GM18507 (cell line): ENCODE measurements at regions not wholly inside any gene's neighbourhood (a gene's known extent, or its start where the extent isn't known, plus 50 kb on each side); places are given as distances from the start of the nearest gene placed in this dataset.

Experiments
- DNase-seq: peaks from one replicate; pipeline ENCODE4 v3.0.0; 2011; ENCODE audit warnings: low read depth; ENCODE audit not compliant: insufficient read length; ENCODE audit errors: extremely low spot score
- FAIRE-seq: peaks from 2 replicates; lab custom pipeline; 2011; peaks lifted over from hg19 to GRCh38; lab: Jason Lieb, UNC

- FAIRE-seq (no peak), DNase-seq (no peak)
Measured at GRCh38 chr2:56444339-56444738, 260.5 kb downstream of the CCDC85A start.

DNA sequence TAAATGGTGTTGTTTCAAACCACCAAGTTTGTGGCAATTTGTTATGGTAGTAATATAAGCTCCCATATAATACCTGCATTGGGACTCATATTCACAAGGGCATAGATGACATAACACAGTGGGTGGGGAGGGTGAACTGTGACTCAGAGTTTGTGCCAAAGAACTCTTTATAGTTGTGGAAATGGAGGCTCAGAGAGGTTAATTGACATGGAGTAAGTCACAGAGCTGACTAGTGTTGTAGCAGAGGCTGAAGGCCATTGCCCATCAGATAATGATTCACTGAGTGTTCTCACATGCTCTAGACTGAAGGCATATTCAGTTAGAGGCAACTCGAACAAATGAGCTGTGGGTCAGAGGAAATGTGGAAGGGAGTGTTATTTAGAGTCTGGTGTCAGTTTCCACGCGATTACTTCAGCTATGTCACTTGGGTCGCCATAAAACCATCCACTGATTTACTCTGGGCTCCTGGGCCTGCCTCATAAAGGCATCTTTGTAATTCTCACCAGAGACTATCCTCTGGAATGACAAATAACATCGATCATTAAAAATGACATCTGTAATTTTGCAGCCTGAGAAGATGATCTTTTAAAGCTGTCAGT lies 264.7 kb downstream of the CCDC85A start:
- no peak for DNase-seq
- FAIRE-seq = no peak

GRCh38 chr2:56449002-56449431 lies 265.2 kb downstream of the CCDC85A start:
- FAIRE-seq = no peak

DNA sequence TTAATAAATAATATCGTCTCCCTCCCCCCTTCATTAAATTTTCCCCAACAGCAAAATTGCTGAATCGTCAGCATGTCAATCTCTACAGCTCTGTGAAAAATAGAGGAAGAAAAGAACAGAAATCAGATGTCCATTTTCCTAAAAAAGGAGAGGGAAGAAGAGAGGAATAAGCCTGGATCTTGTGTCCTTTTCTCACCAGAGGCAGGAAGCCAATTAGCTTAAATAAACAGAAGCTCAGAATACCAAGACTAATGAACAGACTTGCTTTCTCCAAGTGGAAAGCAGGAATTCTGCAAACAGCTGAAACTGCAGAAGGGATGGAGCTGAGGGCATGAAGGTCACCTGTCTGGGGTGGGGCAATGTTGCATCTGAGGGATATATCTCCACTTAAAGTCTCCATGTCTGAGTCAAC lies 265.7 kb downstream of the CCDC85A start:
- FAIRE-seq = no peak

More at GRCh38 chr2:56449002-56449431, 265.2 kb downstream of the CCDC85A start:
- DNase-seq = no peak

DNA sequence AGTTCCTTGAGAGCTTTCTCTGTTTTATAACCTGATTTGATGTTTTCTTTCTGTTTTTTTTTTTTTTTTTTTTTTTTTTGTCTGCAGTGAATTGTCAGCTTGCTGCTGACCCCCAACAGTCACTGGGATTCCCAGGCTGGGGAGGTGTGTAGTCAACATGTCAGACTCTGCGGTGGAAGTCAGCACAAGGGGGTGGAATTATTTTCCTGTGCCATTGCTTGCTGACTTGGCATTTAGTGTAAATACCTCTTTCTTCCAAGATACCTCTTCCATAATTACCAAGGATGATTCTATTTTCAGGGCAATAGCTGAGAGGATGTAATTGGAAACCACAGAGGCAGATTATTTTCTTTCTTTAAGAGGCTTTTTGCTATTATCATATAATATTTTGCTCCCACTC lies 266.3 kb downstream of the CCDC85A start:
- DNase-seq (no peak), FAIRE-seq (no peak)

More for the DNA sequence above, 265.7 kb downstream of the CCDC85A start:
- no peak for DNase-seq

- FAIRE-seq = no peak
Measured at GRCh38 chr2:56450772-56451171, 267.0 kb downstream of the CCDC85A start.

GRCh38 chr2:56455642-56456041 lies 271.9 kb downstream of the CCDC85A start:
- FAIRE-seq = no peak

More at GRCh38 chr2:56450772-56451171, 267.0 kb downstream of the CCDC85A start:
- DNase-seq = no peak

GRCh38 chr2:56456791-56457190 lies 273.0 kb downstream of the CCDC85A start:
- DNase-seq = no peak
- no peak for FAIRE-seq

More at GRCh38 chr2:56455642-56456041, 271.9 kb downstream of the CCDC85A start:
- no peak for DNase-seq

GRCh38 chr2:56460508-56460907 lies 276.7 kb downstream of the CCDC85A start:
- DNase-seq (no peak), FAIRE-seq (no peak)

GRCh38 chr2:56464066-56464465 lies 280.3 kb downstream of the CCDC85A start:
- no peak for DNase-seq
- FAIRE-seq = no peak

- no peak for DNase-seq
- FAIRE-seq = no peak
Measured at GRCh38 chr2:56464613-56465012, 280.8 kb downstream of the CCDC85A start.

GRCh38 chr2:56465491-56465890 lies 281.7 kb downstream of the CCDC85A start:
- no peak for FAIRE-seq
- no peak for DNase-seq

DNA sequence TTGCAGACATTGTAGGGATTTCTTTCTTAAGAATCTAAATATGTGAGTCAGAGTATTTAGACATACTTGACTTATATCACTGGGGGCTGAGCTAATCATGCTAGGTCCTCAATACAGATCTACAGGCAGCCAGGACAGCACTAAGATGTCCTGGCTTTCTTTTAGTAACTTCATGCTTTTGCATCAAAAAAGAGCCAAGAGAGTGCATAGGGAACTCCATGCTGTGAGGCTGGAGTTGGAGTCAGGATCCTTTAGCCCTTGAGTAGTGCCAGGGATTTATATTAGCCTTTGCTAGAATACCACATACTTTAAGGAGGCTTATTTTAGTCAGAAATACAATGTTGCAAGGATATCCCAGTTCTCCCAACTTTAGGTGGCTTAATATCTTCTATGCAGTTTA lies 289.7 kb downstream of the CCDC85A start:
- FAIRE-seq (no peak), DNase-seq (no peak)

- FAIRE-seq (no peak), DNase-seq (no peak)
Measured at GRCh38 chr2:56474412-56475158, 290.8 kb downstream of the CCDC85A start.

GRCh38 chr2:56475191-56475590 lies 291.4 kb downstream of the CCDC85A start:
- FAIRE-seq (no peak), DNase-seq (no peak)

- no peak for DNase-seq
- no peak for FAIRE-seq
Measured at GRCh38 chr2:56476509-56477071, 292.8 kb downstream of the CCDC85A start.

- no peak for DNase-seq
- no peak for FAIRE-seq
Measured at GRCh38 chr2:56478027-56478426, 294.2 kb downstream of the CCDC85A start.

GRCh38 chr2:56483081-56483480 lies 299.3 kb downstream of the CCDC85A start:
- no peak for DNase-seq
- no peak for FAIRE-seq

GRCh38 chr2:56484906-56485305 lies 301.1 kb downstream of the CCDC85A start:
- FAIRE-seq (no peak), DNase-seq (no peak)

- DNase-seq (no peak), FAIRE-seq (no peak)
Measured at GRCh38 chr2:56500317-56500716, 316.5 kb downstream of the CCDC85A start.

DNA sequence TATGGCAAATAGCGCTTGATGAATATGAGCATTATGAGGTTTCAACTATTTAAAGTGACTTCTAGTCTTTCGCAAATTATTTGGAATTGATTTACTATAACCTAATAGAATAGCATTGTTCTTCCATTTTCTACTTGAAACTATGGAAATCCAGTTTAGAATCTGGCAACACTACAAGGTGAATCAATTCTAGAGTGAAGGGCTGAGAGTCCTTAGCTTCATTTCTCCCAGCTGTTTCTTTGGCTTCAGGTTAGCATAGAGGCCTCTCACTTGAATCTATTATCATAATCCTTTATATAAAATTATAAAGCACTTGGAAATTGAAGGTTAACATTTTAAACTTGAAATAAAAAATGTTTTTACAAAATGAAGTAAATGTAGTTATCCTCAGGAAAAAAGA lies 318.8 kb downstream of the CCDC85A start:
- no peak for DNase-seq
- FAIRE-seq = no peak
